H1 (cell line): ENCODE measurements at regions not wholly inside any gene's neighbourhood (a gene's known extent, or its start where the extent isn't known, plus 50 kb on each side); places are given as distances from the start of the nearest gene placed in this dataset.

Experiments
- CTCF ChIA-PET: fragments of 300-600 bp; sonication (Branson Sonifier 250); formaldehyde crosslinking; loops from one replicate; lab custom pipeline; 2021; ENCODE audit not compliant: partially characterized antibody; lab: Charles Lee
- POLR2A ChIA-PET: fragments of 300-600 bp; sonication (Branson Sonifier 250); formaldehyde crosslinking; loops from one replicate; lab custom pipeline; 2021; ENCODE audit warnings: inconsistent platforms; ENCODE audit not compliant: partially characterized antibody; lab: Charles Lee
- DNase-seq, 2 experiments: peaks; one replicate each; pipeline versions ENCODE4 v3.0.0 to v3.0.0-alpha.2; 2010 to 2022; ENCODE audit warnings: low spot score in 2 of 2, low read depth in 1 of 2, mixed read lengths in 1 of 2
- FAIRE-seq: peaks from 2 replicates; lab custom pipeline; 2011; peaks lifted over from hg19 to GRCh38; lab: Jason Lieb, UNC
- H2AFZ ChIP-seq: 2 replicates; pipeline ENCODE4 v1.8.1; 2012; ENCODE audit warnings: low read length, inconsistent platforms
- H2AK5ac ChIP-seq: 2 replicates; pipeline ENCODE4 v1.6.1; 2013; ENCODE audit warnings: low read depth, low read length
- H2BK120ac ChIP-seq: replicated peaks from 2 replicates; pipeline ENCODE3; 2013; ENCODE audit warnings: low read depth, low read length, inconsistent platforms
- H2BK12ac ChIP-seq: 2 replicates; pipeline ENCODE4 v1.6.1; 2013; ENCODE audit warnings: low read depth, low read length
- H2BK15ac ChIP-seq: 2 replicates; pipeline ENCODE4 v1.6.1; 2013; ENCODE audit warnings: low read length
- H2BK20ac ChIP-seq: 2 replicates; pipeline ENCODE4 v1.6.1; 2013; ENCODE audit warnings: low read length
- H2BK5ac ChIP-seq: 2 replicates; pipeline ENCODE4 v1.6.1; 2013; ENCODE audit warnings: low read depth, low read length
- H3K14ac ChIP-seq: 2 replicates; pipeline ENCODE4 v1.6.1; 2013; ENCODE audit warnings: inconsistent platforms; ENCODE audit not compliant: insufficient read length
- H3K18ac ChIP-seq: 2 replicates; pipeline ENCODE4 v1.6.1; 2013; ENCODE audit warnings: low read length; ENCODE audit errors: extremely low read depth
- H3K23ac ChIP-seq: 2 replicates; pipeline ENCODE4 v1.6.1; 2013; ENCODE audit warnings: inconsistent platforms; ENCODE audit not compliant: insufficient read length
- H3K23me2 ChIP-seq: 2 replicates; pipeline ENCODE4 v1.6.1; 2013; ENCODE audit warnings: low read depth, low read length
- H3K27ac ChIP-seq: 2 replicates; pipeline ENCODE4 v1.6.1; 2011; ENCODE audit warnings: low read depth, low read length, inconsistent platforms
- H3K27me3 ChIP-seq, 4 experiments: replicated peaks in 1 of 4; 1 replicate in 1 of 4; 2 replicates in 3 of 4; pipeline versions ENCODE4 v1.6.1 to v1.8.1; 2011 to 2013; ENCODE audit warnings: low read length in 3 of 4, mild to moderate bottlenecking in 3 of 4, inconsistent platforms in 2 of 4, mixed read lengths in 2 of 4, moderate library complexity in 1 of 4; ENCODE audit not compliant: control insufficient read depth in 3 of 4, insufficient read depth in 3 of 4; ENCODE audit errors: extremely low read depth in 1 of 4
- H3K36me3 ChIP-seq, 4 experiments: 2 replicates each; pipeline versions ENCODE4 v1.6.1 to v1.8.1; 2011 to 2013; ENCODE audit warnings: mild to moderate bottlenecking in 4 of 4, low read length in 3 of 4, moderate library complexity in 2 of 4, control low read depth in 1 of 4, inconsistent platforms in 1 of 4; ENCODE audit not compliant: insufficient read depth in 4 of 4, control insufficient read depth in 2 of 4
- H3K4ac ChIP-seq: replicated peaks from 2 replicates; pipeline ENCODE3; 2013; ENCODE audit warnings: low read length, low read depth, mixed read lengths, inconsistent platforms; ENCODE audit not compliant: insufficient read length
- H3K4me1 ChIP-seq, 4 experiments: replicated peaks in 1 of 4; 1 replicate in 1 of 4; 2 replicates in 3 of 4; pipeline versions ENCODE4 v1.6.1 to v1.8.1; 2011 to 2013; ENCODE audit warnings: low read length in 3 of 4, inconsistent platforms in 2 of 4, mixed read lengths in 1 of 4; ENCODE audit not compliant: insufficient read depth in 4 of 4, control insufficient read depth in 3 of 4
- H3K4me2 ChIP-seq, 2 experiments: 2 replicates each; pipeline versions ENCODE4 v1.6.1 to v1.8.1; 2011 to 2013; ENCODE audit warnings: low read depth in 2 of 2, low read length in 2 of 2, control low read depth in 1 of 2, inconsistent platforms in 1 of 2, mild to moderate bottlenecking in 1 of 2; ENCODE audit not compliant: insufficient read depth in 1 of 2
- H3K4me3 ChIP-seq, 4 experiments: fragments of 200-600, 300-600 bp in 1 of 4; sonication (generic), shearing (Covaris generic), sonication (Bioruptor Twin) in 1 of 4; 2 replicates each; pipeline versions ENCODE4 v1.5.1 to v1.8.1; 2011 to 2016; ENCODE audit warnings: low read length in 4 of 4, low read depth in 3 of 4, control low read depth in 2 of 4, inconsistent platforms in 2 of 4, mild to moderate bottlenecking in 2 of 4, mixed read lengths in 1 of 4, moderate library complexity in 1 of 4; ENCODE audit not compliant: insufficient read depth in 2 of 4; ENCODE audit errors: extremely low read depth in 1 of 4
- H3K56ac ChIP-seq: replicated peaks from 2 replicates; pipeline ENCODE3; 2013; ENCODE audit warnings: low read depth, mild to moderate bottlenecking, mixed read lengths, low read length, inconsistent platforms; ENCODE audit not compliant: insufficient read length
- H3K79me1 ChIP-seq: 2 replicates; pipeline ENCODE4 v1.6.1; 2013; ENCODE audit warnings: low read depth, low read length, control low read depth
- H3K79me2 ChIP-seq, 2 experiments: 2 replicates each; pipeline versions ENCODE4 v1.6.1 to v1.8.1; 2012 to 2013; ENCODE audit warnings: low read length in 2 of 2, mild to moderate bottlenecking in 2 of 2, inconsistent platforms in 1 of 2; ENCODE audit not compliant: insufficient read depth in 2 of 2, control insufficient read depth in 1 of 2
- H3K9ac ChIP-seq, 4 experiments: replicated peaks in 1 of 4; 1 replicate in 1 of 4; 2 replicates in 3 of 4; pipeline versions ENCODE4 v1.6.1 to v1.8.1; 2011 to 2013; ENCODE audit warnings: low read depth in 3 of 4, low read length in 3 of 4, control low read depth in 2 of 4, mild to moderate bottlenecking in 2 of 4, moderate library complexity in 2 of 4, inconsistent platforms in 1 of 4; ENCODE audit errors: extremely low read depth in 1 of 4
- H3K9me3 ChIP-seq, 2 experiments: 2 replicates each; pipeline versions ENCODE4 v1.6.1 to v1.8.1; 2012 to 2013; ENCODE audit warnings: mild to moderate bottlenecking in 2 of 2, moderate library complexity in 2 of 2, control low read depth in 1 of 2, inconsistent platforms in 1 of 2, low read depth in 1 of 2, low read length in 1 of 2, mixed read lengths in 1 of 2; ENCODE audit not compliant: insufficient read depth in 2 of 2
- H4K20me1 ChIP-seq, 2 experiments: replicated peaks in 1 of 2; 2 replicates each; pipeline versions ENCODE3 to v1.8.1; 2011 to 2013; ENCODE audit warnings: inconsistent platforms in 2 of 2, low read length in 2 of 2, mild to moderate bottlenecking in 1 of 2; ENCODE audit not compliant: insufficient read depth in 2 of 2, control insufficient read depth in 1 of 2
- H4K5ac ChIP-seq: 2 replicates; pipeline ENCODE4 v1.6.1; 2013; ENCODE audit warnings: low read length, low read depth, mixed read lengths, inconsistent platforms; ENCODE audit not compliant: insufficient read length
- H4K8ac ChIP-seq: 2 replicates; pipeline ENCODE4 v1.8.0; 2013; ENCODE audit warnings: mild to moderate bottlenecking, moderate library complexity, low read length, inconsistent platforms; ENCODE audit not compliant: insufficient read depth; ENCODE audit errors: extremely low read depth
- H4K91ac ChIP-seq: replicated peaks from 2 replicates; pipeline ENCODE3; 2013; ENCODE audit warnings: low read length, mixed read lengths, inconsistent platforms; ENCODE audit not compliant: insufficient read length
- ASH2L ChIP-seq: fragments of 200-600, 300-600 bp; sonication (generic); IDR thresholded peaks from one replicate; pipeline ENCODE4 v1.7.1; 2017; ENCODE audit warnings: low read length
- BACH1 ChIP-seq: IDR thresholded peaks from 2 replicates; pipeline ENCODE4 v1.6.1; 2012; ENCODE audit warnings: low read length, improper control_type of control experiment
- CREB1 ChIP-seq: IDR thresholded peaks from 2 replicates; pipeline ENCODE4 v1.6.1; 2012; ENCODE audit warnings: inconsistent platforms
- E2F6 ChIP-seq: IDR thresholded peaks from 2 replicates; pipeline ENCODE4 v1.6.1; 2012; ENCODE audit warnings: inconsistent platforms
- EZH2 ChIP-seq: fragments of 200-600 bp; sonication (generic); IDR thresholded peaks from 2 replicates; pipeline ENCODE4 v1.7.1; 2012; ENCODE audit warnings: low read depth, mild to moderate bottlenecking, moderate library complexity, low read length, inconsistent platforms; ENCODE audit not compliant: severe bottlenecking
- KDM4A ChIP-seq: IDR thresholded peaks from one replicate; pipeline ENCODE4 v1.7.1; 2012; ENCODE audit warnings: low read depth, mild to moderate bottlenecking, moderate library complexity, low read length, inconsistent platforms; ENCODE audit not compliant: severe bottlenecking
- MAFK ChIP-seq: IDR thresholded peaks from 2 replicates; pipeline ENCODE4 v1.6.1; 2012; ENCODE audit warnings: low read depth, mild to moderate bottlenecking, improper control_type of control experiment, low read length
- RAD21 ChIP-seq, 2 experiments: IDR thresholded peaks in 1 of 2; conservative IDR thresholded peaks in 1 of 2; 2 replicates each; pipeline ENCODE4 v1.6.1; 2011; ENCODE audit warnings: low read depth in 2 of 2, low read length in 2 of 2, improper control_type of control experiment in 1 of 2, inconsistent platforms in 1 of 2, mild to moderate bottlenecking in 1 of 2, moderate library complexity in 1 of 2
- SP1 ChIP-seq: IDR thresholded peaks from 2 replicates; pipeline ENCODE4 v1.6.1; 2011; ENCODE audit warnings: low read depth, low read length
- SUZ12 ChIP-seq: fragments of 200-600 bp; sonication (generic); IDR thresholded peaks from 2 replicates; pipeline ENCODE4 v1.6.1; 2012; ENCODE audit warnings: mild to moderate bottlenecking, inconsistent platforms, low read length, moderate library complexity, mixed read lengths
- TAF7 ChIP-seq: optimal IDR thresholded peaks from 2 replicates; pipeline ENCODE3; 2011; ENCODE audit warnings: low read depth, mild to moderate bottlenecking, inconsistent platforms, low read length, moderate library complexity, borderline replicate concordance
- TEAD4 ChIP-seq: IDR thresholded peaks from 2 replicates; pipeline ENCODE4 v1.6.1; 2012; ENCODE audit warnings: low read depth, low read length, inconsistent platforms, mixed read lengths
- WGBS, 2 experiments: shearing (Covaris generic) in 1 of 2; methylation state at CpG; one replicate each; pipeline versions ENCODE4 v1.1.6 to v1.1.7; 2013 to 2015; ENCODE audit warnings: low lambda C conversion rate in 2 of 2, mixed read lengths in 2 of 2, inconsistent platforms in 1 of 2, low coverage in 1 of 2, missing lambda C conversion rate in 1 of 2; ENCODE audit not compliant: insufficient replicate concordance in 2 of 2, insufficient coverage in 1 of 2, insufficient read length in 1 of 2; ENCODE audit errors: extremely low coverage in 1 of 2, missing lambda C conversion rate in 1 of 2; 5-methylcytosine and 5-hydroxymethylcytosine counted together

GRCh38 chr4:89661173-89661899 lies 175.6 kb downstream of the SNCA start:
- Histone ChIP-seq H4K91ac (no peak overlapping the region), H3K79me1 (no peaks in the 10 kb centered on the region), H3K27me3 (peaks cover 0 to 1% (median 0%) of the 10 kb centered on the region in 4 experiments; a peak in 1 of 7 replicates), H3K79me2 (no peaks in the 10 kb centered on the region), H2BK20ac (no peak overlapping the region), H3K14ac (no peak overlapping the region), H2AK5ac (no peak overlapping the region), H3K18ac (no peak overlapping the region), H4K20me1 (no peaks in the 10 kb centered on the region), H2BK15ac (no peak overlapping the region), H3K4me1 (no peaks in the 10 kb centered on the region; a peak in 2 of 7 replicates), H3K4me3 (no peak overlapping the region), H2AFZ (peak overlapping the region; percentile 16; the same call in 1 of the 2 replicates), H3K4ac (no peak overlapping the region), H2BK5ac (no peak overlapping the region), H2BK120ac (no peak overlapping the region), H3K23ac (no peak overlapping the region), H3K9me3 (no peaks in the 10 kb centered on the region), H4K8ac (no peak overlapping the region), H3K27ac (no peak overlapping the region), H2BK12ac (no peak overlapping the region), H3K56ac (no peak overlapping the region), H3K36me3 (no peaks in the 10 kb centered on the region), H3K23me2 (no peaks in the 10 kb centered on the region), H3K4me2 (no peak overlapping the region), H4K5ac (no peak overlapping the region), H3K9ac (peak overlapping the region in 1 of 4 experiments; percentile 34; a peak in 1 of 7 replicates)
- 58% methylated on average over 3 of the region's 3 CpGs; no CpG with 5 or more reads in 1 of the 2 experiments for WGBS, 2 experiments
- FAIRE-seq (peak; percentile 80), DNase-seq (no peak)
- ChIA-PET POLR2A (interaction anchor here (1.1 kb wide), 1 partner anchor 20 kb away, joined by 4 read pairs; no protein-coding TSS in a partner anchor), CTCF (interaction anchor here (0.8 to 1.3 kb wide), 2 partner anchors 40 to 49 kb away, joined by 3 read pairs; no protein-coding TSS in a partner anchor)
- TF ChIP-seq SP1 (no peak), MAFK (0 out of 2 replicates have a peak, but pooled peaks have one; percentile 17), CREB1 (no peak), ASH2L (peak; percentile 40), SUZ12 (no peak), TAF7 (no peak), E2F6 (no peak), KDM4A (no peak), RAD21 (IDR thresholded peaks at IDR 0.05 in 1 of 2, conservative IDR thresholded peaks at IDR 0.05 in 1 of 2; ENCODE audit: low read depth in 2 of 2, low read length in 2 of 2) (no peak), BACH1 (peak; percentile 52), EZH2 (no peak), TEAD4 (peak; percentile 98)
